PC-9 (cell line): ENCODE measurements at regions not wholly inside any gene's neighbourhood (a gene's known extent, or its start where the extent isn't known, plus 50 kb on each side); places are given as distances from the start of the nearest gene placed in this dataset.

Experiments
- CTCF ChIP-seq: fragments of 200-600 bp; sonication (generic); conservative IDR thresholded peaks from 2 replicates; pipeline ENCODE4 v1.6.1; 2017; ENCODE audit warnings: mixed run types, antibody characterized with exemption, mild to moderate bottlenecking, moderate library complexity
- EZH2 ChIP-seq: fragments of 200-600 bp; sonication (generic); IDR thresholded peaks from 2 replicates; pipeline ENCODE4 v1.8.0; 2017; ENCODE audit warnings: antibody characterized with exemption, low read depth

DNA sequence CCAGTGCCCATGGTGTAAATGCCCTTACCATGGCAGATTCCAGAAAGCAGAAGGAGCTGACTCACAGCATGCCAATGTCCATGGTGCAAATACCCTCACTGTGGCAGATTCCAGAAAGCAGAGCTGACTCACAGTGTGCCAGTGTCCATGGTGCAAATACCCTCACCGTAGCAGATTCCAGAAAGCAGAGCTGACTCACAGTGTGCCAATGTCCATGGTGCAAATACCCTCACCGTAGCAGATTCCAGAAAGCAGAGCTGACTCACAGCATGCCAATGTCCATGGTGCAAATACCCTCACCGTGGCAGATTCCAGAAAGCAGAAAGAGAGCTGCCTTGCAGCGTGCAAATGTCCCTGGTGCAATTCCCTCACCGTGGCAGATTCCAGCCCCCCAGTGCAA is 163.8 kb upstream of the SOX1 start:
- no peak for TF ChIP-seq CTCF
- TF ChIP-seq EZH2, result no peak
